ENCODE measurements at regions not wholly inside any gene's neighbourhood (a gene's known extent, or its start where the extent isn't known, plus 50 kb on each side); places are given as distances from the start of the nearest gene placed in this dataset.

DNA sequence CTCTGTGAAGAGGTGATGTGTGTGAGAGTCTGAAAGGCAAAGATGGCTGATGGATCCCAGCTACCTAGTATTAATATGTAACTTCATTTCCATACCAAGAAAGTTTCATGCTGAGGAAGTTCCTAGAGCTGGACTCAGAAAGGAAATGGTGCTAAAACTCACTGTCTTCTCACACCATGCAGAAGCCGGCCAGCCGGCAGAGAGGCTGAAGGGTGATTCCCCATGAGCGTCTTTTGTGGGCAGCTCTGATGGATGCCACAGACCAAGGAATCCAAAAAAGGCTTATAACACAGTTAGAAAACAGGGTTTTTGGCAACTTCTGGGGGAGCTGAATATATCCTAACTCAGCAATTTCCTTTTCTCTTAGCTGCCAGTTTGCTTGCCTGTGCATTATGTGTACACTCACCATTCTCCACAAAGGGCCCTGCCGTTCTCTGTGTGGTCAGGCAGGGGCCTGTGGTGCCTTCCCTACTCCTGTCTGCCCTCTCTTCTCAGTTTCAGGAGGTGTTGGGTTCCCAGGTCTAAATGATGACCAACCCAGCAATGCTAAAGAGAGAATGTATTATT lies 289.4 kb downstream of the MTX2 start:
- H3K4me1 ChIP-seq (ENCODE audit: control insufficient read depth in 4 of 4, insufficient read depth in 4 of 4, low read length in 3 of 4) = peaks cover 0 to 13% (median 10%) of the 10 kb centered on the region in 4 donors
- H3K27me3 ChIP-seq (ENCODE audit: control insufficient read depth in 4 of 4, insufficient read depth in 4 of 4, low read length in 3 of 4) = peaks cover 0 to 4% (median 0%) of the 10 kb centered on the region in 4 donors
- H3K36me3 ChIP-seq (ENCODE audit: control insufficient read depth in 4 of 4, insufficient read depth in 3 of 4, low read depth in 1 of 4, low read length in 3 of 4) = no peaks in the 10 kb centered on the region
- no peaks in the 10 kb centered on the region for H3K9me3 ChIP-seq (ENCODE audit: control insufficient read depth in 4 of 4, low read length in 3 of 4)
- TF ChIP-seq HNF4A (conservative IDR thresholded peaks at IDR 0.05) (no peak), SP1 (IDR thresholded peaks at IDR 0.05) (no peak), FOXA2 (IDR thresholded peaks at IDR 0.05) (no peak), MAX (IDR thresholded peaks at IDR 0.05) (no peak), HNF4G (IDR thresholded peaks at IDR 0.05) (no peak)
- TF ChIP-seq, protein P1, sequence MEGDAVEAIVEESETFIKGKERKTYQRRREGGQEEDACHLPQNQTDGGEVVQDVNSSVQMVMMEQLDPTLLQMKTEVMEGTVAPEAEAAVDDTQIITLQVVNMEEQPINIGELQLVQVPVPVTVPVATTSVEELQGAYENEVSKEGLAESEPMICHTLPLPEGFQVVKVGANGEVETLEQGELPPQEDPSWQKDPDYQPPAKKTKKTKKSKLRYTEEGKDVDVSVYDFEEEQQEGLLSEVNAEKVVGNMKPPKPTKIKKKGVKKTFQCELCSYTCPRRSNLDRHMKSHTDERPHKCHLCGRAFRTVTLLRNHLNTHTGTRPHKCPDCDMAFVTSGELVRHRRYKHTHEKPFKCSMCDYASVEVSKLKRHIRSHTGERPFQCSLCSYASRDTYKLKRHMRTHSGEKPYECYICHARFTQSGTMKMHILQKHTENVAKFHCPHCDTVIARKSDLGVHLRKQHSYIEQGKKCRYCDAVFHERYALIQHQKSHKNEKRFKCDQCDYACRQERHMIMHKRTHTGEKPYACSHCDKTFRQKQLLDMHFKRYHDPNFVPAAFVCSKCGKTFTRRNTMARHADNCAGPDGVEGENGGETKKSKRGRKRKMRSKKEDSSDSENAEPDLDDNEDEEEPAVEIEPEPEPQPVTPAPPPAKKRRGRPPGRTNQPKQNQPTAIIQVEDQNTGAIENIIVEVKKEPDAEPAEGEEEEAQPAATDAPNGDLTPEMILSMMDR (IDR thresholded peaks at IDR 0.05; ENCODE audit: low read depth, low read length, missing input control) = no peak
- TF ChIP-seq, protein P2, sequence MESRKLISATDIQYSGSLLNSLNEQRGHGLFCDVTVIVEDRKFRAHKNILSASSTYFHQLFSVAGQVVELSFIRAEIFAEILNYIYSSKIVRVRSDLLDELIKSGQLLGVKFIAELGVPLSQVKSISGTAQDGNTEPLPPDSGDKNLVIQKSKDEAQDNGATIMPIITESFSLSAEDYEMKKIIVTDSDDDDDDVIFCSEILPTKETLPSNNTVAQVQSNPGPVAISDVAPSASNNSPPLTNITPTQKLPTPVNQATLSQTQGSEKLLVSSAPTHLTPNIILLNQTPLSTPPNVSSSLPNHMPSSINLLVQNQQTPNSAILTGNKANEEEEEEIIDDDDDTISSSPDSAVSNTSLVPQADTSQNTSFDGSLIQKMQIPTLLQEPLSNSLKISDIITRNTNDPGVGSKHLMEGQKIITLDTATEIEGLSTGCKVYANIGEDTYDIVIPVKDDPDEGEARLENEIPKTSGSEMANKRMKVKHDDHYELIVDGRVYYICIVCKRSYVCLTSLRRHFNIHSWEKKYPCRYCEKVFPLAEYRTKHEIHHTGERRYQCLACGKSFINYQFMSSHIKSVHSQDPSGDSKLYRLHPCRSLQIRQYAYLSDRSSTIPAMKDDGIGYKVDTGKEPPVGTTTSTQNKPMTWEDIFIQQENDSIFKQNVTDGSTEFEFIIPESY (IDR thresholded peaks at IDR 0.05) = no peak
- no peak for DNase-seq (ENCODE audit: low spot score)
- H3K9ac ChIP-seq (ENCODE audit: low read depth in 1 of 2, low read length in 2 of 2) = no peak overlapping the region
- no peak overlapping the region for H3K4me3 ChIP-seq (ENCODE audit: low read depth in 1 of 3, low read length in 3 of 3)
- 79% methylated on average over 4 of the region's 4 CpGs for WGBS
- H3K27ac ChIP-seq (ENCODE audit: low read depth in 1 of 2, low read length in 2 of 2) = no peak overlapping the region

DNA sequence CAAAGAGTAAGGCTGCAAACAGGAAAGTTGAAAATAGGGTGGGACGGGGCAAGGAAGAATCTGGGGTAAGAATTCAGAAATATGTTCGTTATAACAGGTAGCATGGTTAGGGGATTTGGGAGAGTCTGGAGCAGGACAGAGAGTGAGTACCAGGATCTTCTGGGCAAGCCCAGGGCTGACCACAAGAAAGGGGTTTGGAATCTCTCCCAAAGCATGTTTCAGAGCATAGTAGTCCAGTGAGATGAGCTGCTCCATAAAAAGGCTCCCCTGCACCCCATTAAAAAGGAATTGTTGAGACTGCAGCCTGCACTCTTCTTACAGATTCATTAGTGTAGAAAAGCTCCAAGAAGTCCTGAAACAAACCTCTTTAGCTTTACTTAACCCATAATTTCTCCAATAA lies 291.1 kb downstream of the MTX2 start:
- no peaks in the 10 kb centered on the region for H3K36me3 ChIP-seq (ENCODE audit: control insufficient read depth in 4 of 4, insufficient read depth in 3 of 4, low read depth in 1 of 4, low read length in 3 of 4)
- H3K4me1 ChIP-seq (ENCODE audit: control insufficient read depth in 4 of 4, insufficient read depth in 4 of 4, low read length in 3 of 4) = peaks cover 0 to 6% (median 5%) of the 10 kb centered on the region in 4 donors
- no peak overlapping the region for H3K27ac ChIP-seq (ENCODE audit: low read depth in 1 of 2, low read length in 2 of 2)
- WGBS = 40% methylated on average over 2 of the region's 2 CpGs
- DNase-seq (ENCODE audit: low spot score) = no peak
- no peak overlapping the region for H3K4me3 ChIP-seq (ENCODE audit: low read depth in 1 of 3, low read length in 3 of 3)
- no peak overlapping the region for H3K9ac ChIP-seq (ENCODE audit: low read depth in 1 of 2, low read length in 2 of 2)
- H3K9me3 ChIP-seq (ENCODE audit: control insufficient read depth in 4 of 4, low read length in 3 of 4) = no peaks in the 10 kb centered on the region
- no peak for TF ChIP-seq JUND (IDR thresholded peaks at IDR 0.05)
- no peak for TF ChIP-seq HNF4G (IDR thresholded peaks at IDR 0.05)
- TF ChIP-seq, protein P2 (IDR thresholded peaks at IDR 0.05) = no peak
- no peak for TF ChIP-seq RAD21 (IDR thresholded peaks at IDR 0.05)
- no peak for TF ChIP-seq GABPA (IDR thresholded peaks at IDR 0.05 in 1 of 2, conservative IDR thresholded peaks at IDR 0.05 in 1 of 2)
- TF ChIP-seq MAX (IDR thresholded peaks at IDR 0.05) = no peak
- no peak for TF ChIP-seq EGR1 (IDR thresholded peaks at IDR 0.05; ENCODE audit: low read depth in 2 of 2)
- TF ChIP-seq FOXA2 (IDR thresholded peaks at IDR 0.05) = no peak
- no peak for TF ChIP-seq FOXA1 (IDR thresholded peaks at IDR 0.05)
- TF ChIP-seq, protein P1 (IDR thresholded peaks at IDR 0.05; ENCODE audit: low read depth, low read length, missing input control) = no peak
- TF ChIP-seq REST (IDR thresholded peaks at IDR 0.05) = no peak
- TF ChIP-seq TAF1 (conservative IDR thresholded peaks at IDR 0.05) = no peak
- TF ChIP-seq SP1 (IDR thresholded peaks at IDR 0.05) = no peak
- TF ChIP-seq RXRA (IDR thresholded peaks at IDR 0.05) = no peak
- no peak for TF ChIP-seq HNF4A (conservative IDR thresholded peaks at IDR 0.05)
- TF ChIP-seq ATF3 (IDR thresholded peaks at IDR 0.05) = no peak
- TF ChIP-seq YY1 (IDR thresholded peaks at IDR 0.05) = no peak
- peaks cover 0 to 4% (median 2%) of the 10 kb centered on the region in 4 donors for H3K27me3 ChIP-seq (ENCODE audit: control insufficient read depth in 4 of 4, insufficient read depth in 4 of 4, low read length in 3 of 4)
